Stimulated activated CD4-positive, alpha-beta T cell treated with anti-CD3 and anti-CD28 coated beads, Interleukin-12 subunit alpha, Interleukin-12 subunit beta, amount 100 ng/mL, for 48 hours (primary cell): ENCODE measurements at regions not wholly inside any gene's neighbourhood (a gene's known extent, or its start where the extent isn't known, plus 50 kb on each side); places are given as distances from the start of the nearest gene placed in this dataset.

Source experiments
- DNase-seq, 3 donors: peaks; one replicate each; pipeline ENCODE4 v3.0.0-alpha.2; 2020; ENCODE audit warnings: low read depth in 2 of 3, low spot score in 1 of 3

DNA sequence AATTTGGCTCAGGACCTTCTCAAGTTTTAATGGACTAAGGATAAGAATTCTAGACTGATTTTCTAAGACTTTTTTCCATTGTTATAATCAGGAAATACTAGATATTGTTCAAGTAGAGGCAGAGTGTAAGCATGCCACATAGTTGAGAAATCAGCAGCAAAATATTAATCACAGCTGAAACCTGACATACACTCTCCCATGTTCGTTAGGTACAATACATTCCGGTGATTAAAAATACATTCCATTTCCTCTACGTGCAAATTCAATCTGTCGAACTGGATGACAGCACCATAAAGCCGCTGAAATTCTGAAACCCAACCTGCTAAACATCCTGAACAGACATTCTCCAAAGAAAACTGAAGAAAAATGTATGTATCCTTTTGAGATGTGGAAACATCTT, 587.6 kb upstream of the DIPK2B start:
- no peak for DNase-seq

DNA sequence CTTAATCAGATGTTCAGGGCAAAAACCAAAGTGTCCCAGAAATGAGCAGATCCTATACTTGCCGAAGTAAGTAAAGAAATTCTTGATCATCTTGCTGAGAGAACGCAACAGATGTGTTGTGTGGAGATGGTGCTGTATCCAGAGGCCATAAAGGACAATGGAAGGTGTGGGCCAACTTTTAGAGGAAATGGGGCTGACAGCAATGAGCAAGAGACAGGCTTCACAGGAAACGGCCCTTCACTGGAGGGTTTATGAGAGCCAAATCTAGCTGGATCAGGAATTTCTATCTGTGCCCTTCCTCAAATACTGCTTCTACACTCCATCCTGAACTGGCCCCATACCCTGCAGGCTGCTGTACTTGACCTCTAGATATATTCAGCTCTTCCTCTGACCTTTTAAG, 583.9 kb upstream of the DIPK2B start:
- no peak for DNase-seq

DNA sequence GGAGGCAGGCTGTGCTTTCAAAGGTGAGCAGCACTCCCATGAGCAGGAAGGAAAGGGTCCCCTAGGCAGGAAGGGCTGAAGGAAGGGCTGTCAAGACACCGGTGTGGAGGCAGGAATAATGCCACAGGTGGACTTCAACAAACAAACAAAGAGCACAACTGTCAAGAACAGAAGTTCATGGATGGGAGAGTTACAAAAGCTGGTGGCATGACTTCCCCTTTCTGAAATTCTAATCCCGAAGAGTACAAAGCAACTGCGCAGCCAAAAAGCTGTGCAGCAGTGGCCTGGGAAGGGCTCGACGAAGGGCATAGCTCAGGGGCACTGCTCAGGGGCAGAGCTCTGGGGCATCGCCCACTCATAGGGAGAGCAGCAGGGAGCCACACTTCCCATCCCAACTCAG, 582.3 kb upstream of the DIPK2B start:
- DNase-seq, result no peak

DNA sequence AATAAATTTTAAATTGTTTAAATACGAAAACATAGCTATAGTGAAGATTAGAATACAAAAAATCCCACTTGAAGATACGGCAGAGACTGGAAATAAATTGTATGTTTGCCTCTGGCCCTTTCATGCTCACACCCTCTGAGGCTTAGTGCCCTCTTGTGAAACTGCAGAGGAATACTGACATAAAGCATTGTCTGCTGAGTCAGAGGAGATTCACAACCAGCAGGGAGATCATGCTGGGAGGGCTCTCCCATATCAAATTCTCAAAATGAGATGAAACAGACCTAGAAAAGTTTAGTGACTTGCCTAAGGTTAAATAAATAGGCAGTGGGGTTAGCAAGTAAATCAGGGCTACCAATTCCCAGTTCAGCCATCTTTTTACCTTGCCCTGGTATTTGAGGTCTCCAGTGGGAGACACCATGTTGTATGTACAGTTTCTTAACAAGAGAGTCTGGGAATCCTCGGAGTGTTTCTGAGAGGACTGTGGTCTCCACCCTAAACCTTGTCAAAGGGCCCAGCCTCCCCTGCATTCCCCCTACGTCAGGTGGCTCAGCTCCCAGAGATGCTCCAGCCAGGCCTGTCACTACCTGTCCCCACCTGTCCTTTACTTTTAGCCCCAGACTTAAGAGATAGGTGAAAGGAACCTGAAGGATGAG, 581.4 kb upstream of the DIPK2B start:
- DNase-seq, result no peak

DNA sequence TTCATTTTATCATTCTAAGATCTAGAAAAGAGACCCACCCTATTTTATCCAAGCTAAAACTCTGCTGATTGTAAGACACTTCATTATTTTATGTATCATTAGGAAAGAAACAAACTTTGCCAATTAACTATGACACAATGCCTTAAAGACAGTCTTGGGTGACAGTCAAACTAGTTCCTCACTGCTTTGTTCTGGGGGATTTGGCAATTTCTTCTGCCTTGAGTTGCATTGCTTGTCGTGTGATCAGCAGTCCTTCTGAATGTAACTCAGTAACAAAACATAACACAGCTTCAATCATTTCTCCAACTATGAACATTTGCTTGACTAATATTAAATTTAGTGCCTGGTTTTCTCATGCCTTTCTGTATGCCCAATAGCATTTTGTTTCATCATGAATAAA, 577.9 kb upstream of the DIPK2B start:
- no peak for DNase-seq

DNA sequence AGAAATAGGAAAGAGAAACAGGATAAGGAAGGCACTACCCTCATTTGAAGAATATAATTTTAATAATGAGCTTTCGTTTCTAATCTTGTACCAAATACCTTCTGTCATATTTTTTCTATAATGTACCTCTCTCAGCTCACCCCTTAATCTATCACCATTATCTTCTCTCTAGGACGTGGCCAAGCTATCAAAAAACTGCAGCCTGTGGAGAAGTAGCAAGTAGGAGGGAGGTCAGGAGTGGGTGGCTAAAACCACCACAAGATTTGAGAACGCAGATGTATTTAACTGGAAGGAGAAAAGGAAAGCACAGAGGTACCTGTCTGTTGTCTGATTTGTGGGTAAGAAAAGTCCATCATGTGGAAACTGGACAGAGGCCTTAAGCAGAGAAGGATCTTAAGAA, 576.7 kb upstream of the DIPK2B start:
- no peak for DNase-seq

DNA sequence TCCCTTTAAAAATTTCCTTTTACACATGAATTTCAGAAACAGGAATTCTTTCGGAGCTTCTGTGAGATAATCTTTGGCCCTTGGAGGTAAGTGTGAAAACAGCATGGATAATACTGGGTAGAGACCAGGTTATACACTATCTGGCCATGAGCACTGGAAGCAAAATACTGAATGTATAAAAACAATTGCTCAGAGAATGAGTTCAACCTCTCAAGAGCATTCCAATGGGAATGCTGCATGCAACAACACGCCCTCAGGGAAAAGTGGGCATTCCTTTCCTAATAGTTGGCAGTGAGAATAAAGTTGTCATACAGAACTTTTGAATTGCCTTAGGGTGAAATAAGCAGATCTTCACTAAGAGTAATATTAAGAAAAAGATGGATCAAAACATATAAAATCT, 574.8 kb upstream of the DIPK2B start:
- no peak for DNase-seq

DNA sequence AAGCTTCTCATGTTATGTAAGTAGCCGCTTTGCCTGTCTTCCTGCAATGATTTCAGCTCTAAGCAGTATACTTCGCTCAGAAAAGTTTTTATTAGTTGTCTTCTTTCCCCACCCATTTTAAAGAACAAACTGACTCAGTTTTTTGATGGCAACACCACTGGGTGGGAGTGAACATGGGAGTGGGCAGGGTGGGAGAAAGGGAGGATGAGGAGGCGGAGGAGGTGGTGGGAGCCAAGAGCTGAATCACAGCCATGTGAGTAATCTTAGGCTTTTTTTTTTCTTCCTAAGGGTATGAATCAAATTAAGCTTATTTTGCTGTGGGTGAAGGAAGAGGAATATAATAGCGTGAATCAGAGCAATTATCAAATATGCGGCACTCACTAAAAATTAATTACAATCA, 574.3 kb upstream of the DIPK2B start:
- DNase-seq, result no peak

DNA sequence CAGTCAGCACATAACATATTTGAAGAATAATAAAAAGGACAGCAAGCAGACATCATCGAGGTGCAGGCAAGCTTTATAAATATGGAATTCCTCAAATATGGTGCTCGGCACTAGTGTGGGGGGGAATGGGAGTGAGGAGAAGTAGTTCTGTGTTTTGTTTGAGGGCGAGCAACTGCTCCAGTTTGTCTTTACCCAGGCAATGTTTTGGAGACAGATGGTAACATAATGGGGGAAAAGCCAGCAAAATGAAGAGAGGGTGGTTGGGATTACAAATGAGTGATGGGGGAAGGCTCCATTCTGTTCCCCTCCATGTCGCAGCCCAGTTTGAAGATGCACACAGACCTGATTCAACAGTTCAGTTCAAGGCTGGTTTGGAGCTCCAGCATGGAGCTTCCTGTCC, 572.9 kb upstream of the DIPK2B start:
- DNase-seq, result no peak

DNA sequence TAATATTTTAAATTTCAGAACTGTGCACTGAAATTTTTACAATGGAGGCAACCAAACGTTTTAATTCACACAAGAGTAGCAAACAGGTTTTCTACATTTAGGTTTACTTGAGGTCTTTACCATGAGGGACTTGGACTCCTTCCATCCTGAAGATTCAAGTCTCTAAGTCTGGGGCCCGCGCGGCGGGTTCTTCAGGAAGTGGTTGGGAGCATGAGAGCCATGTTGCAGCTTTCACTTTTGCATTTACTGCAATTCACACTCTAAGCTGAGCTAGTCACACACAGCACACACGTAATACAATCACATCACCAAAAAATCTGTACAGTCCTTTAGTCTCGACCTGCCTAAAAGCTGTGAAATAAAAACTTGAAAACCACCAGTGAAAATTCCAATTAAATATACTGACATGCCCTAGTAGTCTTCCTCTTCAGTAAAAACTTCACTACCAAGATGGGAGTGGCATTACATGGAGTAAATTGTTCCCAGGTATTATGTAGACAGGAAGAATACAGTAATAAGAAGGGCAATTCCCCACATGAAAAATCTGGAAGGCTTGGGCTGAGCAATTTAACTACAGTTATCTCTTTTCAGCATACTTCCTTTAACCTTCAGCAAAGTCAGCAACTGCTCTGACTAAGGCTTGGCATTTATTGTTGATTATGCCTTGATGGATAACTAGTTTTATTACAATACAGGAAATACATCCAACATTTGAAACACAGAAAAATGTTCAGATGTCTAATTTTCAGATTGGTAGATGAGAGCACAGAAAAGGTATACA, 571.1 kb upstream of the DIPK2B start:
- DNase-seq, result peak in 2 of 3 donors; percentile 36 to 42

DNA sequence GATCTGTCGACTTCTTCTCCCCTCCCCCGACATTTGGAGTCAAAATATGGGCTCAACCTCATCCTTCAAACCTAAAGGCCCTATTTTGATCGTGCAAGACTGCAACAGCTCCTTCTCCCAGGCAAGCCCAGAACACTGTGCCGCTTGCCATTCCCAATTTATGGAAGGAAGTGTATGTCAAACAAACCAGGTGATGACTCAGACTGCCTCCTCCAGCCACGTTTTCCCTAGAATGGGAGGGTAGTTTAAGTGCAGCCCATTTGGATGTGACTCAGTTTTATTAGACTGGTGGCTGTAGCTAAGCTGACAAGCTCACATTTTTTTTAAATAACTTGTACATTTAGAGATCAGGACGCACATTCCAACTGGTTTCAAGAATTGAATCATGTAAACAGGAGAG, 570.4 kb upstream of the DIPK2B start:
- no peak for DNase-seq

DNA sequence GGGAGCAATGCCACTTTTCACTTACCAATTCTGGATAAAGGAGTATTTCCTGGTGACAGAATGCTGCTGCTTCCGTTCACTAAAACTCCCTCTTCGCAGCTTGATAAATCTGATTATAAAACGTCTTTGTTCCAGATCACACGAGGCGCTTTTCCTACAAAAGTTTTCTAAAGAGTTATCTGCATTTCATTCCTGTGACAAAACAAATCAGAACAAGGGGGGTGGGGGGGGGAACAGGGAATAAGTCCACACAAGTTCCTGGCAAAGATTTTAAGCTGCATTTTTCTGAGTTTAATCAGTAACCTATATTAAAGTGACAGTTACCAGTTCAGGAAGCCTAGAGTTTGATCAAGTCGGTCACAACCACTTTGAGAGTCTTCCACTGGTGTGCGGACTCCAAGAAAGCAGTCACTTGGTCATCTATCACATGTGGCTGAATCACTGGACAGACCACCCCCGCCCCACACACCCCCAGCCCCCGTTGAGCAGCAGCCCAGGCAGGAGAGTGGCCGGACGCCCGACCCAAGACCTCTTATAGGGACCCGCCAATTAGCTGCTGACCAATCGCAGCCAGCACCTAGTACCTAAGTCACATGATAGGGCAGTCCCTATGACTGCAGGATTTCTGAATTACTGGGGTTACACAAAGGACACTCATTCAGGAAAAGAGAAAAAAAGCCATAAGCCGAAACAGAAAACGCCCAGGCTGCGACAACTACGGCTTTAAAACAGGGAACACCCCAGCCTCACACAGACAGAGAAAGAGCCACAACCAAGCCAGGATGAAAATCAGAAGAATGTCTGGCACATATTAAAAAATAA, 569.3 kb upstream of the DIPK2B start:
- no peak for DNase-seq

DNA sequence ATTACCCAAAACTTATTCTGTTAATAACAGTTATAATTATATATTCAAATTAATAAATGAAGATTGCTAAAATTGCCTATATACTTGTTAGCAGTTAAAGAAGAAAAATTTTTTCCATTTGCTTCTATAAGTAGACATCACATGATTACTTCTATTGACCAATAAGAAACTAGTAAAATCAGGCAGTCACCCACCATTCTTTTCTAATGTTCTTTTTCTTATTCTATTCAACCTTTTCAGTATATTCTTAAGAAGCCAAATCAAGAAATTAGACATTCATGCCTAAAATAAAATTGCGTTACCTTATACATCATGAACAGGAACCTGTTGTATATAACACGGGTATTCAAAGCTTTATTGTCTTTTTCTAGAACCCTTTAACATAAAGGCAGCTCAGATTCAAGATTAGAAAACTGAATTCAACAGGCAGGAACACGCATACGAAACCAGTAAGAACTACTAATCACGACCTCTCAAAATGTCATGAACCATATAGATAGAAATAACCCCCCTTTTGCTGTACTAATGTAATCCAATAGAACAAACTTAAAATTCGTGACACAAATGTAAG, 568.1 kb upstream of the DIPK2B start:
- no peak for DNase-seq

DNA sequence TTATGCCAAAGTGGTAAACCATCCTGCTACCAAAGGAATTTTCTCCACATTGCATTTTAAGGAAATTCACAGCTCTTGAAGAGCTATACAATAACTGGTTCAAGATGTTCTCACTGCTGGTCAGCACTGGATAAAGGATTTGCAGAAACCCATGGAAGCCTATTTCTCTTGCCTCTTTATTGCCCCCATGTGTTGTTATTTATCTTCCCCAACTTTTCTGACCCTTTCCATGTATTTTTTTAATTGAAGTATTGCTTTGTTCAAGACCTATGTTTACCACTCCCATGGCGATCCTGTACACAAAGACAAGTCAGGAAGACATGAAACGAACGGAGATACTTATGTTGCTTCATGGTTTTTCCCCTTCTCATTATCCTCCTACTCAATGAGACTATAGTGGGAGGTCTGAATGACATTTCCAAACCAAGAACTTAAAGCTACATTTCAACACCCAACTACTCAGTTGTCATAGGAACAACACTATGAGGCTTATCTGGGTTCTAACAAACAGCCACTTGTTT, 566.4 kb upstream of the DIPK2B start:
- no peak for DNase-seq

DNA sequence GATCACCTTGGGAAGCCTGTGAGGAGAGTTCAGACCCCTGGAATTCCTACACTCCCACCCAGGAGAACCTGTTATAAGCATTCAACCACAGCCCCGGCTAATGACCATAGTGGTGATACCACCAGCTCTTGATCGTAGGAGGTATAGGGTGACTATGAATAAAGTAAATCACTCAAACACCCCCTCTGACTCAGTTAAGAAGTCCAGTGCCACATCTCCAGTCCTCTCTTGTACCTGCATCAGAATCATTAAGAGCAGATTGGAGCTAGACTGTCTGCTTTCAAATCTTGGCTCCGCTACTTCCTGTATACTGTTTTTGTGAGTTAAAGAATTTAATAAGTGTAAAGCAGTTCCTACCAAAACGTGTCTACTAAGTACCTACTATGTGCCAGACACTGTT, 565.1 kb upstream of the DIPK2B start:
- no peak for DNase-seq

DNA sequence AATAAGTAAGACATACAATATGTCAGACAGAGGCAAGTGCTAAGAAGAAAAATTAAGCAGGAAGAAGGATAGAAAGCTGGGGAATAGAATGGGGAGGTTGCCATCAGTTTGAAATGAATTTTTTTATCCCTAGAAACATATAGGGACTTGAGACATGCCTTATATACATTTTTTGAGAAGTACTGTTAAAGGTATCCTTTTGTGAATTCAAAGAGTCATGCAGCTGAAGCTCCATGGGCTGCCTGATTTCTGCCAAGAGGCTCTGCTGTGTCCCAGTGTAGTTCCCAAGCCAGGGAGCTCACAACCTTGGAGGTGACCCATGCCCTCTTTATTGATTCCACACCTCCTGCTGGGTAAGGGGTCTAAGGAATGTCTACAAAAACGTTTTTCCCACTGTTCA, 564.6 kb upstream of the DIPK2B start:
- no peak for DNase-seq

DNA sequence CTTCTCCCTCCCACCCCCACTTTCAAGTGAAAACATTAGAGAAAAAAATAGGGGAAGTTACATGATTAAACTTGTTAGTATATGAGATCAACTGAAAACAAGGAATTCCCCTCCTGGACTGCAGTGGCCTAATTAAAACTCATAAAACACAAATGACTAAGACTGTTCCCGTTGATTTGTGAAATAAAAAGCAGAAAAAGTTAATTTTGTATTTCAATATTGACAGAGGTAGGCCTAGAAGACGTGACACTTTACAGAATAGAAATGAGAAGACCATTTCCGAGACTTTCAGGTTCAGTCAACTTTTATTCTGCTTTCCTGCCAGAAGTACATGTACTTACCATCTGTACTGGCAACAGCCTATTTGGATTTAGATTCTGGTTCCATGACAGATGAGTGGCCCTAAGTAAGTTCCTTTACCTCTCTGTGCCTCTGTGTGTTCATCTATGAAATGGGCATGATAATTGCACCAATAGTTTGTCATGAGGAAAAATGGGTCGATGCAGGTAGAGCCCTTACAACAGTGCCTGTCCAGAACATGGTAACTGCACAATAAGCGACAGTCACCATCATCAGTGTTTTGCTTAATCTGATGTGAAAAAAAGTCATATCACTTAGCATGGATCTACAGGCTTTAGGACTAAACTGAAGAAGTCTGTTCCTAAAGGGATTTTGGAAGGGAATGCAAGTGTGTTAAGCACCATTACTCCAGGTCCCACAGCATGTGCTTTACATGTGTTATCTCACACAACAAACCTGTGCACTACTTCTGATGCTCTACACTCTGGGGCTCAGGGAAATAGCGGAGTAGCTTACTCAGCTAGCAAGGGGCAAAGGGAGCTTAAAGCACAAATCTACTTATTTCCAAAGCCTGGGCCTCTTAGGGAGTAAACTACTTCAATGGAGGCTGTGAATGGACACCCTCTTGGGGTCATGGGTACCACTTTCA, 562.3 kb upstream of the DIPK2B start:
- no peak for DNase-seq

DNA sequence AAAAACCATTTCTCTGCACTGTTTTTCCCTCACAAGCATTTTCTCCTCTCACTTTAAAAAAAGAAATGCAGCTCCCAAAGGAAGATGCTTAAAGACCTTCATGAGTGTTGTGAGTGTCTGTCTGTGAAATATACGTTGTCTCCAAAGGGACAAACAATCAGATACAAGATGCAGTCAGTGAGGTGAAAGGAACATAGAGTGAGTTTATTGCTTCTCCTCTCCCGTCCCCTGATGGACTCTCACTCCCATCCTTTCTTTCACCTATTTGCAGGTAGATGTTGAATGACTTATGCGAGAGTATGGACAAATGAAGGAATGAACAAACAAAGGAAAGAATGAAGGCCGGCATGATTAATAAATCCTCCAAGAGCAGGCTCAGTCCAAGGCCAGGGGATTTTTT, 561.2 kb upstream of the DIPK2B start:
- no peak for DNase-seq

DNA sequence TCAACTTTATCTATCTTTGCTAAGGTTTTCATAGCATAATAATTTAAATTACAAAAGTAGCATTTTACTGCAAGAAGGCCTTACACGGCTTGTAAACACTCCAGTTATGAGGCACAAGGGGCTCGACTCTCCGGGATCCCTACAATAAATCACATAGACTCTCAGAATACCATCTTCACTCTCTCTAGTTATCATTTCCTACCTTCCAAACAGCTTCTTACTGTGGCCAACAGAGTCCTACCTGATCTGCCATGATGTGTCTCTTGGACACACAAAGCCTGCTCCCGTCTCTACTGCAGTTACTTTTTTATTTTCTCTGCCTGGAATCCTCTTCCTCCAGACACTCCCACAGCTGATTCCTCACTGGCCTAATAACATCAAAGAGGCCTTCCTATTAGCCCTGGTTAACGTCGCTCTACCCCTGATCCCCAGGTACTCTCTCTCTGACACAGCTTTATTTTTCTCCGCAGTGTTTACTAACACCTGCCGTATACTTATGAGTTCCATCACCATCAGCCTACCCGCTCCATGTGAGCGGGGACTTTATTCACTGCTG, 559.6 kb upstream of the DIPK2B start:
- DNase-seq, result no peak

DNA sequence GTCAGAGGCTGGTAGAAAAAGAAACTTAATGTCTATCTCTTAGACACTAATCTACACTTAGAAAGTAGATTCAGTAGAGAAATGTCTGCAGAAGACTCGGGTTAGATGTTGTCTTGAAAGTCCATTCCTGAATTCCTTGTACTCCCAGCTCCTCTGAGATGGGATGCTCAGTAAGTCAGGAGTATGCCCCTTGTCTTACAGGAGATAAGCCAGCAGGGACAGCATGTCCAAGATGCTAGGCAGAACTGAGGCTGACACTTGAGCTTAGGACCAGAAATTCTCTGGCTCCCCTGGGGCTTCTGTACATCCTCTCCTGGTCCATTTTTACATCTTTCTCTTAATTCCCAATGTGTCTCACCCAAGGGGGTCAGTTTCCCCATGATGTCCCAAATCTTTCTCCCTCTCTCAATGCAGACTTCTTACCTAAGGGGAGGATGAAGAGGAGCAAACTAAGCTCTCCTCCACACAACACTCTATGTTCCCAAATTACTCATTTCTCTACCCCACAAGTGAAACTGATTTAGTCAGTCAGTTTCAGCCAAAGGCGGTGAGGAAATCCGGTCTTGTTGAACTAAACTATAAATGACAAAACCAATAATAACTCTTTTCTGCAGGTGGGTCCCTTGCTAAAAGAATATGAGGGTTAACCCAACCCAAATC, 558.2 kb upstream of the DIPK2B start:
- DNase-seq, result peak in 1 of 3 donors; percentile 40
